ENCODE measurements at regions not wholly inside any gene's neighbourhood (a gene's known extent, or its start where the extent isn't known, plus 50 kb on each side); places are given as distances from the start of the nearest gene placed in this dataset.
"Not testable (repeated sequence)": the region's sequence is repeated elsewhere in the genome, so short reads cannot be mapped to it uniquely, and the experiment has no call there.

GRCh38 chr7:21338728-21339164 is 89.1 kb upstream of the SP4 start:
- no peak overlapping the region for H3K4me3 ChIP-seq (ENCODE audit: low read depth, low read length)
- FAIRE-seq (no peak), DNase-seq (ENCODE audit: low read depth) (peak; percentile 33)
- no peak for TF ChIP-seq CTCF (IDR thresholded peaks at IDR 0.05; ENCODE audit: insufficient read depth, low read length, severe bottlenecking)
- H3K36me3 ChIP-seq (ENCODE audit: control insufficient read depth, insufficient read depth, low read length), result no peaks in the 10 kb centered on the region
- no peaks in the 10 kb centered on the region for H3K27me3 ChIP-seq (ENCODE audit: control insufficient read depth, insufficient read depth, low read length)

- FAIRE-seq; H3K27me3 ChIP-seq (ENCODE audit: control insufficient read depth, insufficient read depth, low read length); H3K36me3 ChIP-seq (ENCODE audit: control insufficient read depth, insufficient read depth, low read length); H3K4me3 ChIP-seq (ENCODE audit: low read depth, low read length): not testable (repeated sequence)
- DNase-seq (ENCODE audit: low read depth), result peak; percentile 4
Measured at GRCh38 chr7:21344900-21345299, 83.0 kb upstream of the SP4 start.

GRCh38 chr7:21345361-21345760 is 82.5 kb upstream of the SP4 start:
- DNase-seq (ENCODE audit: low read depth), result no peak
- FAIRE-seq, result no peak
- Histone ChIP-seq H3K36me3 (ENCODE audit: control insufficient read depth, insufficient read depth, low read length) (no peaks in the 10 kb centered on the region), H3K4me3 (ENCODE audit: low read depth, low read length) (no peak overlapping the region), H3K27me3 (ENCODE audit: control insufficient read depth, insufficient read depth, low read length) (peaks cover 3% of the 10 kb centered on the region)
- TF ChIP-seq CTCF (IDR thresholded peaks at IDR 0.05; ENCODE audit: insufficient read depth, low read length, severe bottlenecking), result no peak

- DNase-seq (ENCODE audit: low read depth) (no peak), FAIRE-seq (no peak)
- TF ChIP-seq CTCF (IDR thresholded peaks at IDR 0.05; ENCODE audit: insufficient read depth, low read length, severe bottlenecking), result no peak
- Histone ChIP-seq H3K36me3 (ENCODE audit: control insufficient read depth, insufficient read depth, low read length) (no peaks in the 10 kb centered on the region), H3K4me3 (ENCODE audit: low read depth, low read length) (no peak overlapping the region), H3K27me3 (ENCODE audit: control insufficient read depth, insufficient read depth, low read length) (peaks cover 3% of the 10 kb centered on the region)
Measured at GRCh38 chr7:21346297-21346696, 81.6 kb upstream of the SP4 start.

- FAIRE-seq (no peak), DNase-seq (ENCODE audit: low read depth) (no peak)
- no peak for TF ChIP-seq CTCF (IDR thresholded peaks at IDR 0.05; ENCODE audit: insufficient read depth, low read length, severe bottlenecking)
- Histone ChIP-seq H3K27me3 (ENCODE audit: control insufficient read depth, insufficient read depth, low read length) (peaks cover 4% of the 10 kb centered on the region), H3K36me3 (ENCODE audit: control insufficient read depth, insufficient read depth, low read length) (no peaks in the 10 kb centered on the region), H3K4me3 (ENCODE audit: low read depth, low read length) (no peak overlapping the region)
Measured at GRCh38 chr7:21352540-21353387, 75.1 kb upstream of the SP4 start.

GRCh38 chr7:21353388-21353780 is 74.5 kb upstream of the SP4 start:
- no peak for TF ChIP-seq CTCF (IDR thresholded peaks at IDR 0.05; ENCODE audit: insufficient read depth, low read length, severe bottlenecking)
- FAIRE-seq, result no peak
- Histone ChIP-seq H3K4me3 (ENCODE audit: low read depth, low read length) (no peak overlapping the region), H3K36me3 (ENCODE audit: control insufficient read depth, insufficient read depth, low read length) (no peaks in the 10 kb centered on the region), H3K27me3 (ENCODE audit: control insufficient read depth, insufficient read depth, low read length) (peaks cover 4% of the 10 kb centered on the region)
- DNase-seq (ENCODE audit: low read depth), result no peak
